Caki2 (cell line): ENCODE measurements at regions not wholly inside any gene's neighbourhood (a gene's known extent, or its start where the extent isn't known, plus 50 kb on each side); places are given as distances from the start of the nearest gene placed in this dataset.
A peak's percentile ranks its signal among the peaks of the same experiment; 100 is the strongest.

Source experiments
- DNase-seq: peaks from one replicate; pipeline ENCODE4 v3.0.0-alpha.2; 2015; ENCODE audit warnings: low read depth
- in situ Hi-C: cut with HindIII; loops from 2 replicates; pipeline ENCODE4 v1.10.0; 2016; ENCODE audit warnings: low sequenced_read_pairs, low pct_unique_long_range_greater_than_20kb, mixed read lengths

GRCh38 chr12:23185346-23185745 lies 560.4 kb downstream of the ETNK1 start:
- DNase-seq: no peak
- in situ Hi-C loops: no loop called here

- no peak for DNase-seq
Observed at GRCh38 chr12:23186950-23187349, 562.0 kb downstream of the ETNK1 start.

DNA sequence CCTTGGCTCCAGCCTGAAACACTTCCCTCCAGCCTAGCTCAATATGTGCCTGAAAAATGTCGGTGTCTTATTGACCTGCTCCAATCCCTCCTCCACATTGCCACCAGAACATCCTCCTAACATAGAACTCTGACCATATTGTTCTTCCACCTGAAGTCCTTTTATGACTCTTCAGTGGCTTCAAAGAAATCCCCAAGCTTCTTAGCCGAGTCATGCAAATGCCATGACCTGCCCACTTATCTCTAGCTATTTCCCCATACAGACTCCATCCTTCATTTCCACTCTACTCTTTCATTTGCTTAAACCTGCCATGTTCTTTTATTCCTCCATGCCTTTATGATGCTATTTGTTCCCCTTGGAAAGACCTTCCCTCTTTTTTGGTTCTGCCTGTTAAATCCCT lies 568.6 kb downstream of the ETNK1 start:
- in situ Hi-C loops: no loop called here
- DNase-seq: no peak

More at GRCh38 chr12:23186950-23187349, 562.0 kb downstream of the ETNK1 start:
- in situ Hi-C loops: no loop called here

- DNase-seq: no peak
- in situ Hi-C loops: no loop called here
Observed at GRCh38 chr12:23197266-23197665, 572.3 kb downstream of the ETNK1 start.

DNA sequence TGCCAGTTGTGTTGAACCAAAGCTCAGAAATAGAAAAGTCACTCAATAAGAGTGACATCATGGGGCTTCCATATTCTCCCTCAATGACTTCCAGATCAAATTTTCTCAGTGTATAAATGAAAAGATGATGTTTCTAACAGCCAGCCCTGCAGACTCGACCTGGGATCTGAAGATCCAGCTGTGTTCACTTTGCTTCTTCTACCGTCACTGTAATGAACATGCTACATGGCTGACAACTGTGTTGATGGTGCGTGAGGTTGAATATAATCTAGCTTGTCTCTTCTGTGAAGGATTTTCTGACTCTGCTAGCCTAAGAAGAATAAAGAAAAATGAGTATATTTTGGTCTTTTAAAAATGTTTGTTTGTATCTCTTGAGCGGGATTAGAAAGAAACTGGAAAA lies 577.8 kb downstream of the ETNK1 start:
- in situ Hi-C loops: no loop called here
- DNase-seq: no peak

DNA sequence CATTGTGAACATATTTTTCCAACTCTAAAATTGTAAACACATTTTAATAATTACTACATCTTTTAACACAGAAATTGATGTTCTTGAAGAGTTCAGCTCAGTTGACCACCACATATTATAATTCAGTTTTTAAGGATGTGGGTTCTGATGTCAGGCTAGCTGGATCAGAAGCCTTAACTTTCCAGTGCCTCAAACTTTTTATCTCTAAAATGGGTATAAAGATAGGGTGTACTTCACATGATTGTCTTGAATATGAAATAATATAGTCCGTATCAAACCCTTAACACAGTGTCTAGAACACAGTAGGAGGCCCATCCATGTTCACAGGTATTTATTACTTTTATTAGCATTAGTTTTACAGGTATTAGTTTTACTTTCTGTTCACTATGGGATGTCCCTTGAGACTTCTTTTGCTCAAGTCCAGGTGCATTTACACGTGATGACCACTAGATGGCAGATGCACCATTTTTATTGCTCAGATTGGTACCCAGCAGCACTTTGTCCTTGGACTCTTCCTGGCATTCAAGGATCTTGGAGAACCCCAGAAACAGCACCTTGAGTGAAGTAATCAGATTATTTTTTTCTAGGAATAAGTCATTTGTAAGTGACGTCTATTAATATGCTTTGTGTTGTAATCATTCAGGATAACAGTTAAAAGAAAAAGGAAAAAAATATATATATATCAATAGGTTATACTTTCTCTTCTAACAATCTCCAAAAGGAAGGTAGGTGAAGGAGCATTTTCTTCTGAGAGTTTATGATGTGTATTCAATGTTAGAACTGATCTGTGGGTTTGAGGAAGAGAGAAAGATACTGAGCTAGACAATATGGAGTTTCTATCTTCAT lies 580.2 kb downstream of the ETNK1 start:
- peak; percentile 28 for DNase-seq
- in situ Hi-C loops: no loop called here

DNA sequence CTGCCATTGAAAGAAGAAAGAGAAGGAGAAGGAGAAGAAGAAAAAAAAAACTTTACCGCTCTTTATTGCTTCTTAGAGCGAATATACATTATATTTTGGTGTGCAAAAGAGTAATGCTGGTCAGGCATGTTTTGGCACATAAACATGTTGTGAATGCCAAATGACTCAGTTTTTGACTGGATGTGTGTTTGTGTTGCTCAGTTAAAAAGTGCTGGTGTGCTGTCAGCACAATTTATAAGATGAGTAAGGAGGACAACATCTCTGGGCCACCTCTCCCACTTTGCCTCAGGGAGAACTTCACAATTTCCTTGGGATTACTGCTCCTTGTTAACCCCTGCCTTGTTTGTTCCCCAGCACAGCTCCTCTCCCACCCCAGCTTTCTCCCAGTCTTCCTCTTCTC lies 584.8 kb downstream of the ETNK1 start:
- in situ Hi-C loops: no loop called here
- DNase-seq: no peak

GRCh38 chr12:23210573-23210972 lies 585.6 kb downstream of the ETNK1 start:
- in situ Hi-C loops: no loop called here
- no peak for DNase-seq

- in situ Hi-C loops: no loop called here
- DNase-seq: no peak
Observed at GRCh38 chr12:23211384-23212320, 586.7 kb downstream of the ETNK1 start.

DNA sequence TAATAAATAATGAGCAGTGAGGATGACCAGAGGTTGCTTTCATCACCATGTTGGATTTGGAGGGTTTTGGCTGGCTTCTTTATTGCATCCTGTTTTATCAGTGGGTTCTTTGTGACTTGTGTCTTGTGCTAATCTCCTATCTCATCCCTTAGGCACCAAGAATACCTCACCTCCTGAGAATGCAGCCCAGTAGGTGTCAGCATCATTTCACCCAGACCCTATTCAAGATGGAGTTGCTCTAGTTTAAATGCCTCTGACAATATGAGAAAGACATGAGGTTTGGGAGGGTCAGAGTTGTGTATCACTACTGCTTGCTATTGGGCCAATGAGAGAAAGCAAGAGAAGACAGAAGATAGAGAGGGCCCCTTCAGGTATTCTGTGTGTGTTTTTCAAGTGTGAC lies 592.2 kb downstream of the ETNK1 start:
- in situ Hi-C loops: no loop called here
- DNase-seq: no peak

GRCh38 chr12:23217667-23218066 lies 592.7 kb downstream of the ETNK1 start:
- in situ Hi-C loops: no loop called here
- no peak for DNase-seq

GRCh38 chr12:23221066-23221465 lies 596.1 kb downstream of the ETNK1 start:
- DNase-seq: peak; percentile 3
- in situ Hi-C loops: no loop called here

DNA sequence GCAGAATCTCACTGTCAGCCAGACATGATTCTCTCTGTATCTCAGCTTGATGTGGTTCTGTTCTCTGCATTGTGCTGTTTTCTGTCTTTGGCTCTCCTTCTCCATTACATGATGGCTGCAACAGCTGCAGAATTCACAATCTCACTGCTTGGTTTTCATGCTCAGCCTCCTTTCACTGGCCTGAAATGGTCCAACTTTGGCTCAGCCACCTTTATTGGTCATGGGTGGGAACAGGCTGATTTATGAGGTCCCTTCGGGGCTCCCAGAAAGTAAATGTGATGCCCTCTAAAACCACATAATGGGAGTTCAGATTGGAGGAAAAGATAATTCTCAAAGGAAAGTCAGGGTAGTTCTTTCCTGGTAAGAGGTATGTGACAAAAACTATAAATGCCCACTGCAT lies 597.0 kb downstream of the ETNK1 start:
- no peak for DNase-seq
- in situ Hi-C loops: no loop called here

DNA sequence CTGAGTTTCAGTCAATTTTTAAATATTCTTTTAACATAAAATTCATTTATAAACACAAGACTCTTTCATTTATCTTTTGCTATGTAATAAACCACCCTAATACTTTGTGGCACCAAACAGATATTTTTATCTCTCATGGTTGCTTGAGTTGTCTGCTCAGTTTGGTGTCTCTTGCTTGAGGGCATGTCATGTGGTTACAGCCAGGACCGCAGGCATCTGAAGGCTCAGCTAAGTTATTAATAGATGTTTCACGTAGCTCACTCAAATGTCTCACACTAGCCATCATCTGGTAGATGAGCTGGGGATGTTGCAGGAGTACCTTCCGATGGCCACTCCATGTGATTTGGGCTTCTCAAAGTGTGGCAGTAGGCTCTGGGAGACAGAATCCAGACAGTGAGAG lies 597.8 kb downstream of the ETNK1 start:
- in situ Hi-C loops: no loop called here
- DNase-seq: no peak

DNA sequence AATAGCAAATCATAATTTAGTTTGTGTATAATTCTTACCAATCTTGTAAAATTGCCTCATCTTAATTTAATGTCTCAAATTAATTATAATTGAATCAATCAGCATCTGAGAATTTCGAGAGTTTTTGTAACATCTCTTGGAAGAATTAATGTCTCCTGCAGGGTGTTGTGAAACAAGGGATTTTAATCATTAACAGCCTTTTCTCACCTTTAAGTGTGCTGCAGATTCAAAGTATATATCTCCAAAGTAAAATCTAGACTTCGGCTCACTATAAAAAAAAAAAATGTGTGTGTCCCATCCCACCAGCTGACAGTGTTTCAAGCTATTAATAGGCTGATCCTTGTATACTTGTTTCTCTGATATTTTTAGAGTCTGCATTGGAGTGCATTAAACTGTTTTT lies 603.1 kb downstream of the ETNK1 start:
- no peak for DNase-seq
- in situ Hi-C loops: no loop called here

- in situ Hi-C loops: no loop called here
- no peak for DNase-seq
Observed at GRCh38 chr12:23230899-23231298, 605.9 kb downstream of the ETNK1 start.

DNA sequence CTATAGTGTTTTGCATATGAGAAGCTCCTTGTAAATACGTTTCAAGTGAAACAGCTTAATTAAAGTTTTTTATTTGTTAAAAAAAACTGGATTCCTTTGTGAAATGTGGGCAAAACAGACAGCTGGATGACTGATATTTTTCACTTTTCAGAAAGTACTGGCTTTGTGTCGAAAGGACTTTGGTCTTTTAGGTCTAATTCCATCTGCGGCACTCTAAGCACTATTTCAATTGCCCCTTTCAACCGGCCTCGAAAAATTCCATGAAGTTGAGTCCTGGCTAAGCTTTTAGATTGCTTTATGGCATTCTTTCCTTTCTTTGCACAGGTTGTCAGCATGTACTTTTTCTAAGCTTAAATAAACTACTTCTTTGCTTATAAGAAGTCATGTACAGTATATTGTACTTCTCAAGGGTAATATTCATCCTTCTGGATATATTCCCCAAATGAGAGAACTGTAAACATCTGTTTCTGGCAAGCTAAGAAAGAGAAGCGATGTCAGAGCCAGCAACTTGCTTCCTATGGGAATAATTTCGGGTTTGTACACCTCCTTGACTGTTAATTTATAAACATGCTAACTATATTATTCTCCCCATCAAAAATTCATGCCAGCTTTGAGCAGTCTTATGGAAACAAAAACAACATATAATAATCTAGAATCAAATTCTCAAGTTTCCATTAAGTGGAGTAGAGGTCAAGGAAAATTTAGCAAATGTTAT lies 611.3 kb downstream of the ETNK1 start:
- no peak for DNase-seq
- in situ Hi-C loops: no loop called here

GRCh38 chr12:23236811-23237210 lies 611.8 kb downstream of the ETNK1 start:
- in situ Hi-C loops: no loop called here
- DNase-seq: no peak

DNA sequence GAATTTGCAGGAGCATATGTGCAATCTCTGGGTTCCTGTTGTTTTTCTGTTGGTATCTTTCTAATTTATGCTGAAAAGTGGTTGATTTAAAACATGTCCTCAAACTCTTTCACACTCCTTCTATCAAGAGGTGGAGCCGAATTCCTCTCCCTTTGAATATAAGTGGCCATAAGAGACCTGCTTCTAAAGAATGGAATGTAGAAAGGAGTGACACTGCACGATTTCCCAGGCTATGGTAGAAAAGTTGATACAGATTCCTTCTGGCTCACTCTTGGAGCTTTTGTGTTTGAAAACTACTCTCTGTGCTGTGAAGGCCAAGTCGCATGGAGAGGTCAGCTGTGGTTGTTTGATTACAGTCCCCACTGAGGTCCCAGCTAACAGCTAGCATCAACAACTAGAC lies 613.2 kb downstream of the ETNK1 start:
- in situ Hi-C loops: no loop called here
- DNase-seq: no peak
